GM12892 (cell line): ENCODE measurements at regions not wholly inside any gene's neighbourhood (a gene's known extent, or its start where the extent isn't known, plus 50 kb on each side); places are given as distances from the start of the nearest gene placed in this dataset.

Source experiments
- POLR2A ChIP-seq: IDR thresholded peaks from 2 replicates; pipeline ENCODE4 v1.6.1; 2011; ENCODE audit warnings: low read depth, low read length, control low read depth
- POLR2AphosphoS5 ChIP-seq: IDR thresholded peaks from 2 replicates; pipeline ENCODE4 v1.6.1; 2011; ENCODE audit warnings: low read depth, low read length, control low read depth

DNA sequence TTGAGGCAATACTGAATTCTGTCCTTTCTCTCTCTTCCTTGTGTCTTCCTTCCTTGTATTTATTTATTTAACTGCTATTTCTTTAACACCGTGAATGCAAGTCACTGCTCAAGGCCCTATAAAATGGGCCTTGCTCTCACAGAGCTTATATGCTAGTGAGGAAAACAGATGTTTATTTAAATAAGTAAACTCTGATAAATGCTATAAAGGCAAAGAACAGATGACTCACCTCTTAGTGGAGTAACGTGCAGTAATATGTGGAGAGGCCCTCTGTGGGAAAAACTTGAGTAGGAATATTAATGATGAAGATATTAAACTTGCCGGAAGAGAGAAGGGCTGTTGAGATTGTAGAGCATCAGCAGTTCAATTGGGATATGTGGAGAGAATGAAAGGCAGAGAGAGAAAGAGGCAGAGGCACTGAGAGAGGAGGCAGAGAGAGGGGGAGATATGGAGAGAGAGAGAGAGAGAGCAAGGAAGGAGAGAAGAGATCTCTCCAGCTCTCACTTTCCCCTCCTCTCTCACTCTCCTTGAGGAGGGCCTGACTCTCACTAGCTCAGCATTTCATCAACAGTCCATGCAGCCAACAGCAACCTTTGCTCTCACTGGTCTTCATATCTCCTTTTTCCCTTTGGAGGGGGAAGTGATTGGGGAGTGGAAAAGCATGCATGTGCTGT lies 322.2 kb downstream of the LMX1A start:
- TF ChIP-seq POLR2A = no peak
- no peak for TF ChIP-seq POLR2AphosphoS5
